Esophagus muscularis mucosa (tissue), 4 donors: ENCODE measurements at regions not wholly inside any gene's neighbourhood (a gene's known extent, or its start where the extent isn't known, plus 50 kb on each side); places are given as distances from the start of the nearest gene placed in this dataset.

ENCODE experiments used
- DNase-seq: peaks from one replicate; pipeline ENCODE4 v3.0.0-alpha.2; 2017; ENCODE audit errors: extremely low spot score
- H3K27ac ChIP-seq, 4 donors: fragments of 200-600 bp; sonication (generic); replicated peaks in 1 of 4; 1 replicate in 3 of 4; 2 replicates in 1 of 4; pipeline ENCODE4 v1.5.1; 2016 to 2019; ENCODE audit warnings: mild to moderate bottlenecking in 1 of 4
- H3K27me3 ChIP-seq, 4 donors: fragments of 200-600 bp; sonication (generic); one replicate each; pipeline versions ENCODE4 v1.5.1 to v1.6.0; 2016 to 2019
- H3K36me3 ChIP-seq, 4 donors: fragments of 200-600 bp; sonication (generic); one replicate each; pipeline ENCODE4 v1.5.1; 2016 to 2019
- H3K4me1 ChIP-seq, 4 donors: fragments of 200-600 bp; sonication (generic); one replicate each; pipeline ENCODE4 v1.5.1; 2016 to 2019
- H3K4me3 ChIP-seq, 4 donors: fragments of 200-600 bp; sonication (generic); 1 replicate in 2 of 4; 2 replicates in 2 of 4; pipeline ENCODE4 v1.5.1; 2016 to 2019; ENCODE audit warnings: mild to moderate bottlenecking in 4 of 4, moderate library complexity in 1 of 4
- H3K9me3 ChIP-seq, 4 donors: fragments of 200-600 bp; sonication (generic); 1 replicate in 3 of 4; 2 replicates in 1 of 4; pipeline ENCODE4 v1.5.1; 2016 to 2019
- CTCF ChIP-seq, 3 experiments: fragments of 200-600 bp in 2 of 3; fragments of 450-650 bp in 1 of 3; sonication (generic) in 2 of 3; IDR thresholded peaks; one replicate each; pipeline ENCODE4 v1.5.1; 2017 to 2019; ENCODE audit warnings: antibody characterized with exemption in 3 of 3, mild to moderate bottlenecking in 2 of 3, moderate library complexity in 1 of 3
- EP300 ChIP-seq: sonication (generic); formaldehyde crosslinking; IDR thresholded peaks from one replicate; pipeline ENCODE4 v1.6.1; 2017; ENCODE audit warnings: antibody characterized with exemption
- POLR2A ChIP-seq: fragments of 450-650 bp; IDR thresholded peaks from one replicate; pipeline ENCODE4 v1.6.1; 2017; ENCODE audit warnings: antibody characterized with exemption, moderate library complexity, mild to moderate bottlenecking, low read depth
- POLR2AphosphoS5 ChIP-seq, 2 donors: sonication (generic); formaldehyde crosslinking; IDR thresholded peaks; one replicate each; pipeline ENCODE4 v1.6.1; 2017; ENCODE audit warnings: antibody characterized with exemption in 2 of 2
- WGBS: methylation state at CpG from one replicate; pipeline ENCODE4 v1.1.5; 2018; 5-methylcytosine and 5-hydroxymethylcytosine counted together
- intact Hi-C: fragments of 100-400 bp; cut with DNase I; formaldehyde crosslinking; loops from one replicate; pipeline ENCODE4 v1.15.1; 2023

GRCh38 chr15:25554640-25555039 is 115.8 kb upstream of the UBE3A start:
- DNase-seq, result peak; percentile 85
- Histone ChIP-seq H3K36me3 (no peaks in the 10 kb centered on the region), H3K27me3 (no peaks in the 10 kb centered on the region), H3K4me3 (no peak overlapping the region), H3K4me1 (peaks cover 0 to 3% (median under 1%) of the 10 kb centered on the region in 4 donors), H3K9me3 (no peaks in the 10 kb centered on the region), H3K27ac (no peak overlapping the region)
- intact Hi-C loops, result no loop called here
- TF ChIP-seq POLR2A (no peak), POLR2AphosphoS5 (IDR thresholded peaks at IDR 0.05) (no peak), CTCF (IDR thresholded peaks at IDR 0.05) (no peak), EP300 (no peak)
- 86% methylated on average over 10 of the region's 10 CpGs for WGBS

GRCh38 chr15:25548600-25548999 is 109.8 kb upstream of the UBE3A start:
- Histone ChIP-seq H3K27ac (no peak overlapping the region), H3K9me3 (no peaks in the 10 kb centered on the region), H3K4me3 (no peak overlapping the region), H3K36me3 (no peaks in the 10 kb centered on the region), H3K27me3 (no peaks in the 10 kb centered on the region), H3K4me1 (peaks cover 3 to 23% (median 11%) of the 10 kb centered on the region in 4 donors)
- intact Hi-C loops, result no loop called here
- no peak for DNase-seq
- WGBS, result 79% methylated on average over 2 of the region's 3 CpGs
- TF ChIP-seq POLR2A (no peak), POLR2AphosphoS5 (IDR thresholded peaks at IDR 0.05) (no peak), CTCF (IDR thresholded peaks at IDR 0.05) (no peak), EP300 (no peak)

- Histone ChIP-seq H3K4me1 (peaks cover 12 to 46% (median 28%) of the 10 kb centered on the region in 4 donors), H3K4me3 (no peak overlapping the region), H3K9me3 (no peaks in the 10 kb centered on the region), H3K27ac (peak overlapping the region in 1 of 4 donors; percentile 74), H3K27me3 (no peaks in the 10 kb centered on the region), H3K36me3 (no peaks in the 10 kb centered on the region)
- no peak for DNase-seq
- TF ChIP-seq POLR2A (no peak), EP300 (no peak), CTCF (IDR thresholded peaks at IDR 0.05) (no peak), POLR2AphosphoS5 (IDR thresholded peaks at IDR 0.05) (no peak)
- WGBS, result 60% methylated on average over 3 of the region's 3 CpGs
- intact Hi-C loops, result no loop called here
These were observed 107.1 kb upstream of the UBE3A start for GRCh38 chr15:25545889-25546288.

- TF ChIP-seq CTCF (IDR thresholded peaks at IDR 0.05) (no peak), EP300 (no peak), POLR2A (no peak), POLR2AphosphoS5 (IDR thresholded peaks at IDR 0.05) (no peak)
- Histone ChIP-seq H3K27me3 (no peaks in the 10 kb centered on the region), H3K27ac (peak overlapping the region in 2 of 4 donors; percentile 74 to 75), H3K4me1 (peaks cover 12 to 46% (median 28%) of the 10 kb centered on the region in 4 donors), H3K9me3 (no peaks in the 10 kb centered on the region), H3K36me3 (no peaks in the 10 kb centered on the region), H3K4me3 (no peak overlapping the region)
- DNase-seq, result no peak
- 21% methylated on average over 1 of the region's 1 CpG for WGBS
- intact Hi-C loops, result no loop called here
These were observed 106.2 kb upstream of the UBE3A start for GRCh38 chr15:25545017-25545416.

- no peaks in the 10 kb centered on the region for H3K27me3 ChIP-seq
- no peak overlapping the region for H3K4me3 ChIP-seq
- intact Hi-C loops, result no loop called here
- peaks cover 12 to 46% (median 28%) of the 10 kb centered on the region in 4 donors for H3K4me1 ChIP-seq
- H3K9me3 ChIP-seq, result no peaks in the 10 kb centered on the region
- peak overlapping the region; percentile 68 to 75 (median 72) for H3K27ac ChIP-seq
- TF ChIP-seq POLR2AphosphoS5 (IDR thresholded peaks at IDR 0.05) (no peak), POLR2A (no peak), CTCF (IDR thresholded peaks at IDR 0.05) (no peak), EP300 (no peak)
- H3K36me3 ChIP-seq, result no peaks in the 10 kb centered on the region
- WGBS, result 79% methylated on average over 7 of the region's 7 CpGs
- no peak for DNase-seq
These were observed 105.3 kb upstream of the UBE3A start for GRCh38 chr15:25544076-25544475.
